GM19035 (cell line): ENCODE measurements at regions not wholly inside any gene's neighbourhood (a gene's known extent, or its start where the extent isn't known, plus 50 kb on each side); places are given as distances from the start of the nearest gene placed in this dataset.
"Not testable (repeated sequence)": the region's sequence is repeated elsewhere in the genome, so short reads cannot be mapped to it uniquely, and the experiment has no call there.

ENCODE experiments used
- ATAC-seq: cut with Tn5 transposase; IDR thresholded peaks from one replicate; pipeline ENCODE4 v1.9.1; 2021; ENCODE audit not compliant: unreplicated experiment

DNA sequence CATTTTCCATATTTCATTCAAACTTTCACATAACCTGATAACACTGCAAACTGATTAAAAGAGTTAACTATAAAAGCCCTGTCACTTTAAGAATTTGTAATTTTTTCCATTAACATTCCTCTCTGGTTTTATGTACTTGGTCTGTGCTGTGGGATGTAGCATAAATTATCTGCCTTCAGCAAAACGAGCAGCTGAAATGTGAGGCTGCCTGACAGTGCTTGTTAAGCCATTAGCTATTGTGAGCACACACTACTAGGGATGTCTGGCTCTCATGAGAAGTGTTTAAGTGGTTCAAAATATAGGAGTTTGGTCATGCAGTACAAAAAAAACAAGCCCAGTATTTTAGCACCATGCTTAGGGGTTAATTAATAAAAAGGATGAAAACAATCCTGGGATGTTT, 63.0 kb downstream of the HOXA1 start:
- ATAC-seq, result no peak

DNA sequence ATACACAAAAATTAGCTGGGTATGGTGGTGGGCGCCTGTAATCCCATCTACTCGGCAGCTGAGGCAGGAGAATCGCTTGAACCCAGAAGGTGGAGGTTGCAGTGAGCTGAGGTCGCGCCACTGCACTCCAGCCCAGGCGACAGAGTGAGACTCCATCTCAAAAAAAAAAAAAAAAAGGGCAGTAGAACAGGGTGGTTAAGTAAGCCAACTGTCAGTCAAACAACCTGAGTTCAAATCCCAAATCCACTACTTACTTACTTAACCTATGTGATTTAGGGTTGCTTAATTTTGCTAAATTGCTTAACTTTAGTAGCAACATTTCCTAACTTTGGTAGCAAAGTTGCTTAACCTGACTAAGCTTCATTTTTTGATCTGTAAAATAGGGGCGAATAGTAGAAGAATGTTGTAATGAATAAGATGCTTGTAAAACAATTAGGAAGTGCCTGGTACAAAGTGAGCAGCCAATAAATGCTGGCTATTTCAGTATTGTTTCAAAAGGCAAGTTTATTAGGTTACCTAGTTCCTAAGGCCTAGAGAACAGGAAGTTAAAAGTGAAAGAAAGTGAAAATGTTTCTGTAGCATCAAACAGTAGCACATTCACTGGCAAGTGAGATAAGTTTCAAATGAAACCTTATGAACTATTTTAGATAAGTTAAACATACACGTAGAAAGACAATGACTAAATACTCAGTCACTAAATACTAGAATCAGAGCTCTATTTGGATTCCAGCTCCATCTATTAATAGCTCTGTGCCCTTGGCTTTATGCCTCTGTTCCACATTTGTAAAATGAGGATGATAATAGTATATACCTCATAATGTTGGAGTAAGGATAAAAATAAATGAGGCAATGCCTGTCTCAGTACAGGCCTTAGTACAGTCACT, 64.3 kb downstream of the HOXA1 start:
- peak; percentile 70 for ATAC-seq

DNA sequence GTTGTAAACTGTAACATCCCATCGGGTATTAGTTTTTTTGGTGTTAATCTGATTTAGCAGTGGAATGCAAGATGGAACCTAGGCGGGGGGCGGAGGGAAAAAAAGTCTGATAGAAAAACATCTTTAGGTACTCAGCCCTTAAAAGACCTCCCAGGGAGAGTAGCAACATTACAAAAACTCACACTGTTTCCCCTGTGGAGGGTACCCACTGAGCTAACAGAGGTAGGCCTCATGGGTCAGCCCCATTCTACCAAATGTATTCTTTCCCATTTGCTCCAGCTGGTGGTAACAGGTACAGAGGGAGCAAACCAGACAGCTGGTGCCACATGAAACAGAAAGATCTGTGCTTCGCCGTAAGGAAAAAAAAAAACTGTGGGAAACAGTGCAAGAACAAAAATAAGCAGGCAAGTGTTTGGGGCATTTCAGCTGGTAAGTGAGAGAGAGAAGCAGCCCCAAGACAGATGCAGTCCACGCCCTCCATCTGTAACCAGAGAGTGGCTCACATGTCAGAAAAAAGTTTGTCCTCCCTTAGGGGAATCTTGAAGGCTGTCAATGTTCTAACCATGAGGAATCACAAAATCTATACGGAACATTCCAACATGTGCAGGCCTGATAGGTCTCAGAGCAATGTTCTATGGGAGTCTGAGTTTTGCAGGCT, 65.3 kb downstream of the HOXA1 start:
- no peak for ATAC-seq

DNA sequence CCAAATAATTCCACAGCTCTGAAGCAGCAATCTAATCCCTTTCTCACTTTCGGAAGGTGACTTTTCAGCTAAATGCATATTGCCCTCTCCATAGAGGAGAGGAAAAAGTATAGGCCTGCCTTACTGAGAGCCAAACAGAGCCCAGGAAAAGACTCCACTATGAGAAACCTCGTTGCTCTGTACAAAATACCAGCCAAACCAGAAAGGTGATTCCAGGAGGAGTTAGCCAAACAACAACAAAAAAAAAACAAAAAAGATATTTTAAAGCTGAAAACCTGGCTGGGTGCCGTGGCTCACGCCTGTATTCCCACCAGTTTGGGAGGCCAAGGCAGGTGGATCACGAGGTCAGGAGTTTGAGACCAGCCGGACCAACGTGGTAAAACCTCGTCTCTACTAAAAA, 70.5 kb downstream of the HOXA1 start:
- ATAC-seq, result no peak

DNA sequence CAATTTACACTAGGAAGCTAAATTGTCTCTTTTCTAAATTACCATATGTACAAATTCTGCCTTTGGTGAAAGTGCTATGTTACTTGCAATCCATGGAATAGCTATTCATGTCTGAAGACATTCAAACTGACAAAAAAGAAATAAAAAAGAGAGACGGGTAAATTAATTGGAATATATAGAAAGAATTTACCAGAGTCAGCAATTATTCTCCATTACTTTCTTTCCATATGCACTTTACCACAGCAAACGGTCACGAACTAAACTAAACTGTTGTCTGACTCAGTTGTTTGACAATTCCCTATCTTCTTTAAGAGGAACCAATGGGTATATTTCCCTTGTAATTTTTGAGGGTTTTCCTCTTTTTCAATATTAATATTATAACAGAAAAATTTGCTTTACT, 85.7 kb downstream of the HOXA1 start:
- ATAC-seq, result no peak

DNA sequence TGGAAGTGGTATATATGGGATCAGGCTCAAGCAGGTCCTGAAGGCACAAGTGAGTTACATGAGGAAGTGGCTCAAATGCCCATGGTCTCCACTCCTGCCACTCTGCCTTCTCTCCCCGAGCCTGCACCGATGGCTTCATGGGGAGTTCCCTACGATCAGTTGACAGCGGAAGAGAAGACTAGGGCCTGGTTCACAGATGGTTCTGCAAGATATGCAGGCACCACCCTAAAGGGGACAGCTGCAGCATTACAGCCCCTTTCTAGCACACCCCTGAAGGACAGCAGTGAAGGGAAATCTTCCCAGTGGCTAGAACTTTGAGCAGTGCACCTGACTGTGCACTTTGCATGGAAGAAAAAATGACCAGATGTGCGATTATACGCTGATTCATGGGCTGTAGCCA, 95.3 kb downstream of the HOXA1 start:
- ATAC-seq, result no peak

DNA sequence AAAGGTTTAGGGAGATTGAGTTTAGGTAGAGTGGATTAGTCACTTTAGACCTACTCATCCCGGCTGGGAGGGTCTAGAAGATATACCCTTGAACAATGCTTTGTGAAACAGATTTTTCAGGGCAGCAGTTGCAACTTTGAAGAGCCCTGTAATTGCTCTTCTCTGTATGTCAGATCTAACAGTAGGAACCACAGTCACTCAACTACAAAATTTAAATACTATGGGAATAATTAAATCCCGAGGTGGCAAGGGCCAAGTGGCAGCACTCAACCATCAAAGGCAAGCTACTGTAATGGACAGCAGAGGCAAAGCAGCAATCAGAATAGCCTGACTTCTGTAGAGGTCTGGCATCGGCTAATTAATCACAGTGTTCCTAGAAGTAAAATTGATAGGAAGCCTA, 97.5 kb downstream of the HOXA1 start:
- not testable (repeated sequence) for ATAC-seq

DNA sequence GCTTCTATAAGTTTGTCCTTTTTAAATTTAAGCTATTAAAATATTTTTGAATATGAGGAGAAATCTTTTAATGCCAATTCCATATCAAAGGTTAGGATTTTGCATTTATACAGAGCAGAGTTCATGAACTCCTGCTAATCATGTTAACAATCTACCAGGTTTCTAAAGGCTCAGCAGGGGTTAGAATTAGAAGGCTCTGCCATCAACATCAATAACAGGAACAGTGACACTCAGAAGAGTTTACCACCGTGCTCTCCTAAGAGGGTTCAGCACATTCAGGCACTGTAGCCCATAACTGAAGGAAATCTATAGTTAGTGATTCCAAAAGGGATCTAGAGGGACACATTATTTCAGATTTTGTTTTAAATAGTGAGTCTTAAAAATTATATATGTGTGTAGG, 100.1 kb downstream of the HOXA1 start:
- no peak for ATAC-seq

DNA sequence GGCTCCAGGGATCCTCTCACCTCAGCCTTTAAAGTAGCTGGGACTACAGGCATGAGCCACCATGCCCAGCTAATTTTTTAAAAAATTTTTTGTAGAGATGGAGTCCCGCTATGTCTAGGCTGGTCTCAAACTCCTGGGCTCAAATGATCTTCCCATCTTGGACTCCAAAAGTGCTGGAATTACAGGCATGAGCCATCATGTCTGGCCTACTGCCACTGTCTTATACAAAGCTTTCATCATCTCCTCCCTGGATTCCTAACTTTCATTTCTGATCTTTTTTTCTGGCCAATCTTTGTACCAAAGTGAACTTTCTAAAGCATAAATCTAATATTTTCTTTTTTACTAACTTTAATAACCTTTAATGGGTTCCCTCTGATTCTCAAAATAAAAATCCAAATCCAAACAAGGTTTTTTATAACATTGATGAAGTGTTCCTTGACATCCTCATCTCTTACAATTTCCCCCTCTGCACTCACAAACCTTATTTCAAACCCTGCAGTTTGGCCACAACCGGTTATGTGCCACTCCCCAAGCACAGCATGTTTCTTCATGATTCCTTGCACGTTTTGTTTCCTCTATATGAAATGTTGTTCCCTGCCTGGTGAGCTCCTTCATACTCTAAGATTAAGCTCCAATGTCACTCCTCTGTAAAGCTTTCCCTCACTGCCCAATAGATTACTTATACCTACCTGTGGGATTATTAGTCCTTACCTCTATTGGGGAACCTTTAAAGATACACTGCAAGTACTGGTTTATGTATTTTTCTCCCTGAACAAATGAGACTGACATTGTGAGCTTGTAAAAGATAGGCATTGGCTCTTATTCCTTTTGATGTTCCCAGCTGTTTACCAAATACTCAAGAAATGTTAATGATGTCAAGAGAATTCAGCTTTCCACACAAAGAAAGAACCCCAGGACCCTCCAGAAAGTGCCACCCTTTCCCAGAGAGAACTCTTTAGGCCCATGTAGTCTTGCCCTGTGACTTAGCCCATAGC, 101.7 kb downstream of the HOXA1 start:
- ATAC-seq, result no peak

DNA sequence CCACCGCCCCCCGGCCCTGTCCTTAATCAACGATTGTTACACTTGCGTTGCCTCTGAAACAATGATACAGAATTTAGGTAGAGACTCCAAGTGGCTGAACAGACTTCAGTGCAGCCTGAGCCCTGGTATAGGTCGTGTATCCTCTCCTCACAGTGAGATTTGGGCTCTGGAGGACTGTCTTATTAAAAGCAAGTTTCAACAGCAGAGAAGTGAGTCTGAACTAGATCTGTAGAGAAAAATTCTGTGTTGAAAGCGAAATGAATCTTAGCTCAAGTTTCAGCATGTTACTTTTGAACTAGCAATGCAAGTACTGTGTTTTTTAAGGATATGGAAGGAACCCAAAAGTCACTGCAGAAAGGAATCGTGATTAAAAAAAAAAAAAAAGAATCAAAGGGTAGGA, 103.1 kb downstream of the HOXA1 start:
- ATAC-seq, result no peak

DNA sequence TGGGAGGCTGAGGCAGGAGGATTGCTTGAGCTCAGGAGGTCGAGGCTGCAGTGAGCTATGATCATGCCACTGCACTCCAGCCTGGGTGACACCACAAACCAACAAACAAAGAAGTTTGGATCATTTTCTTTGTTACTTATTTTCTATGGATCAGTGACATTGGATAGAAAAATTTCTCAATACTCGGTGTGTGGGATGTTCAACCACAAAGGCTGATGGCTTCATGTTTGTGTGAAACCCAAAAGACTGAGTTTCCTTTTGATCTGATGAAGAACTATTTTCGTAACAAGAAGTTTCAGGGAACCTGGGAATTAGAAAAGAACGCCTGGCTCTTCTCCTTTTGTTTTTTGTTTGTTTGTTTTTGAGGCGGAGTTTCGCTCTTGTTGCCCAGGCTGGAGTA, 104.0 kb downstream of the HOXA1 start:
- ATAC-seq, result no peak

DNA sequence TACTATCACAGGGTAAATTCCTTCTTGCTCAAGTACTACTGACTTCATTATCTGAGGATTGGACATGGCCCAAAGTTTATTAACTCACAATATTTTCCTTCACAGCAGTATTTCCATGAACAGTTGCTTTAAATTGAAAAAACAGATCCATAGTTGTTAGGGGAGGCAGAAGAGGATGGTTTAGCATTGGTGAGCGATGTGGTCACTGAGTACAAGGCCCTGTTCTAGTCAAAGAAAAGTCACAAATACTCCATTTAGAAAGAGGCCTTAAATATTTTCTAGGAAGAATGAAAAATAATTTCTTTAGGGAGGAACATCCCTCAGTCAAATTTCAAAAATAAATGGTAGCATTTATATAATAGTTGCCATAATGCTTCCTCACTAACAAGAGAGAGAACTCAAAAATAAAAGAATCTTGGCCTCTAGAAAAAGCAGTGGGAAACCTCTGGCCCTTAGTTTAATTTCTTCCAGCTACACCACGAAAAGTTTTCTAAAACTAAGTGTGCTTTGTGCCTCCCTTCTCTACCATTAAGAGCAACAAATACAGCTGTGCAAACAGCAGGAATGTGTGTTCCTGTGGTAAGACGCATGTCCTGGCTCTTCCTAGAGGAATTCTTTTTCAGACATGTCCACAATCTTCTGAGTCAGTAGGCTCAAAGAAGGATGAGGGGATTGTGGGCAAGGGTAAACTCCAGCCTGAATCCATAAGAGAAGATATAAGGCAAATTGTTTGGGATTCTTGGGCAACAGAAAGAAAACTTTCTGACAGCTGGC, 105.7 kb downstream of the HOXA1 start:
- no peak for ATAC-seq

DNA sequence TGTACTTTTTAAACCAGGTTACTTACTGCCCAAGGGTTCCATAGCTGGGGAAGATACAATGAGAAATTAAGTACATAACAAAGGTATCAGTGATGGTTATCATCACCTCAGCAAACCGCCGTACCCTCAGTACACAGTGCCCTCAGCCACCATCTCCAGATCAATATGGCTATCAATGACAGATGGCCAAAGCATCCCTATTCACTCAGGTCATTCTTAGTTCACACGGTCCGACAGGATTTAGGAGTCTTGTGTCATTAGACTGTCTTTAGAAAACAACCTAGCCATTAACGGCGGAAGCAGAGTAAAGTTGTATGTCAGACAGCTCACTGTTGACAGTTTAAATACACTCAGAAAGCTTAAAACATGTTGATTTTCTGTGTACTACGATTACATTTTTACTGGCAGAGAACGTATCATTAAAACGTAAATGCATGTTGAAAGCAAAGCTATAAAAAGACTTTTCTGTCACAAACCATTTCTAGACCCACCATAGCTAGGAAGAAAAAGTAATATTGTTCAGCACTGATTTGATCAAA, 106.9 kb downstream of the HOXA1 start:
- ATAC-seq, result no peak

DNA sequence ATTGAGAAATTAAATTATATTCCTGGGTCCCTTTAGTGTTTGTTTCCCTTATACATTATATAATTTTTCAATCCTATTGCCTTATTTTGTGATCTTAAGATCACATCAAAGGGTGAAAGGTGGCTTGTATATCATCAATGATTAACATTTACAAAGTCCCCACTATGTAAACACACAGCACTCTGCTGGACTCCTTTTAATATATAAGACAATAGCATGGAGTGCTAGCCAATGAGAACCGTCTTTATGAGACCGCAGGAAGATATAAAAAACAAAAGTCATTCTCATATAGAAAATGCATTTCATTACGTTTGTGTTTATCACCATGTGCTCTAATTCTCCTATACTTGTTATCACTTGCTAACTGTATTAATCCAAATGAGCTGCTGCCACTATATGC, 108.5 kb downstream of the HOXA1 start:
- ATAC-seq, result no peak

DNA sequence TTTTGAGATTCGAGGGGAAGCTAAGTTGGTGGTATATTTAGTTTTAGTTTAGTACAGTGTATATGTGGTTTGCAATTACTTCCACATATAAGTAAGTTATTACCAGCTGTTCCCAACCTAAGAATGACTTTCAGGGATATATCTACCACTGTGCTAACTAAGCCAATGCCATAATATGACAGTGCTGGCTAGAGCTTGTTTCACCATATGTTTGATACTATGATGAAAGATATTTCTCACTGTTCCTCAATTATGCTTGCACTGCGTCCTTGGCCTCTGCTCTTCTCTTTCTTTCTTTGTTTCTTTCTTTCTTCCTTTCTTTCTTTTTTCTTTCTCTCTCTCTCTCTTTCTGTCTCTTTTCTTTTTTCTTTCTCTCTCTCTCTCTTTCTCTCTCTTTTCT, 113.8 kb upstream of the SKAP2 start:
- ATAC-seq, result no peak

DNA sequence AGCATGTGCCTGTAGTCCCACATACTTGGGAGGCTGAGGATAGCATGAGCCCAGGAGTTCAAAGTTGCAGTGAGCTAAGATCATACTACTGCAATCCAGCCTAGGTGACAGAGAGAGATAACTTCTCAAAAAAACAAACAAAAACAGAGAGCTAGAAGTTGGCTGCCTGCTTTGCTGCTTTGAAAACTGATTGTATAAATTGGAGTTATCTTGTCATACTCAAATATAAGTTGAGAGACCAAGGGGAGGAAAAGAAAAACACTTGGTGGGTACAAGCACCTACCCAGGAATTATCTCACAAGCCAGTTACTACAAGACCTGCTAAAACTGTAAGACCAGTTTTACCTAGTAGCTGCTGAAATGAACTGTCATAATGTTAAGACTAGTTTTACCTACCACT, 112.5 kb upstream of the SKAP2 start:
- ATAC-seq, result no peak

DNA sequence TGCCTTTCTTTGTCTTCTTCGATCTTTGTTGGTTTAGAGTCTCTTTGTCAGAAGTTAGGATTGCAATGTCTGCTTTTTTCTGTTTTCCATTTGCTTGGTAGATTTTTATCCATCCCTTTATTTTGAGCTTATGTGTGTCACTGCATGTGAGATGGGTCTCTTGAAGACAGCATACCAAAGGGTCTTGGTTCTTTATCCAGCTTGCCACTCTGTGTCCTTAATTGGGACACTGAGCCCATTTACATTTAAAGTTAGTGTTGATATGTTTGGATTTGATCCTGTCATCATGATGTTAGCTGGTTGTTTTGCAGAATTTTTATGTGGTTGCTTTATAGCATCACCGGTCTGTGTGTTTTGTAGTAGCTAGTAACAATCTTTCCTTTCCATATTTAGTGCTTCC, 107.5 kb upstream of the SKAP2 start:
- ATAC-seq, result not testable (repeated sequence)

DNA sequence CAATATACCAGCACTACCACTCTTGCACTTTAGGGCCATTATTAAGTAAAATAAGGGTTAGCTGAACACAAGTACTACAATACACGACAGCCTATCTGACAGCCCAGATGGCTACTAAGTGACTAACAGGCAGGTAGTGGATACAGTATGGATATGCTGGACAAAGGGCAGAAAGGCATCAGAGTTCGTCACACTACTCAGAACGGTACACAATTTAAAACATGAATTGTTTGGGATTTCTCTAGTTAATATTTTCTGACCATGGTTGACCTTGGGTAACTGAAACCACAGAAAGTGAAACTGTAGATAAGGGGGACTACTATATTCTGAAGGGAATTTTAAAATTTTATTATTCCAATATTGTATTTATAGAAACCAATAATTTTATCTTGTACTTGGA, 101.3 kb upstream of the SKAP2 start:
- no peak for ATAC-seq

DNA sequence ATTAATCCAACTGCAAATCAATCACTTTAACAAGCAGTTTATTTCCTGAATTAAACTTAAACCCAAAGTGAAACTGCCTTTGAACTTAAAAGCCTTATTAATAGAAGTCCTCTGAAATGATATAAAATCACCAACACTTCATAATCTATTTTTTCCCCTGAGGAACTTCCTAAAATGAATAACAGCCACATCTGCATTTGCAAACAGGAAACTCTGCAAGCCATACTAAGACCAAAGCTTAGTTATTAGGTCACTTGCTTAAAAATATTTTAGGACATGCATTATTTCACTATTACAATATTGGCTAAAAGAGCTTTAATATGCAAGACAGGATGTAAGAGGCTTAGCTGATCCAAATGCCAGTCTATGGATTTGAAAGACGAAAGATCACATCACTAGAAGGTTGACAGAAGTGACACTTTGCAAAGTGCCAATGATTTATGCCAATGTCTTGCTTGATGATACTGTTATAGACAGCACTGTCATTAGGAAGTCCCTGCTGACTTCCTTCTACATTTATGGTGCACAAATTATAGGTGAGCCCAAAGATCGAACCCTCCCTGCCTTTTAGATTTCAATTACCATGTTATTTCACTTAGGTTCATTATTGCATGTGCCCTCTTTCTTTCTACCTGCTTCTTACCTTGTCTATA, 99.9 kb upstream of the SKAP2 start:
- ATAC-seq, result no peak

DNA sequence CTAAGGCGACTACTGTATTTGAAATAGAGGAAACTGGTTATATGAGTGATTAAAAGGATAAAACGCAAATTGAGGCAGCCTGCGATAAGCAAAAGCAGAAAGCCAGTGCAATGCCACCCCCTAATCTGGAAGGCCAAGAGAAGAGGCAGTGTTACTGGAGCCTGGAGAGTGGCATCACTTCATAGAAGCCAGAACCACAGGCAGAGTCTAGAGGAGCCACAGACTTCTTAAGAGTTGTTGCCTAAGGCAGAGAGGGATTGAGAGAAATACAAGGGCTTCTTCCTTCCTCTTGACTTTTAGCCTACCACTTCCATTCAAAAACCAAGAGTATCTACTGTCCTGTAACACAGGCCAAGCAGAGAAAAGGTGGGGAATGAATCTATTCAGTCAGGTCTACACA, 94.9 kb upstream of the SKAP2 start:
- no peak for ATAC-seq
